Small intestine (tissue), 7 donors: ENCODE measurements at regions not wholly inside any gene's neighbourhood (a gene's known extent, or its start where the extent isn't known, plus 50 kb on each side); places are given as distances from the start of the nearest gene placed in this dataset.

Experiments
- DNase-seq, 2 donors: peaks; one replicate each; pipeline versions ENCODE4 v3.0.0 to v3.0.0-alpha.2; 2013
- FAIRE-seq: peaks from 2 replicates; lab custom pipeline; 2012; peaks lifted over from hg19 to GRCh38; lab: Jason Lieb, UNC
- H3K27ac ChIP-seq, 3 donors: one replicate each; pipeline ENCODE4 v1.5.1; 2013; ENCODE audit warnings: low read length in 2 of 3, mild to moderate bottlenecking in 2 of 3, control low read depth in 1 of 3, inconsistent platforms in 1 of 3, low read depth in 1 of 3, moderate library complexity in 1 of 3
- H3K27me3 ChIP-seq, 3 donors: one replicate each; pipeline ENCODE4 v1.6.1; 2013; ENCODE audit warnings: low read length in 3 of 3, inconsistent platforms in 1 of 3; ENCODE audit not compliant: control insufficient read depth in 3 of 3, insufficient read depth in 3 of 3
- H3K36me3 ChIP-seq, 3 donors: one replicate each; pipeline ENCODE4 v1.6.1; 2013; ENCODE audit warnings: low read length in 3 of 3, inconsistent platforms in 1 of 3, low read depth in 1 of 3, mild to moderate bottlenecking in 1 of 3, moderate library complexity in 1 of 3; ENCODE audit not compliant: control insufficient read depth in 3 of 3, insufficient read depth in 2 of 3
- H3K4me1 ChIP-seq, 3 donors: one replicate each; pipeline ENCODE4 v1.6.1; 2013; ENCODE audit warnings: low read length in 2 of 3, inconsistent platforms in 1 of 3, low read depth in 1 of 3, mild to moderate bottlenecking in 1 of 3, moderate library complexity in 1 of 3; ENCODE audit not compliant: control insufficient read depth in 3 of 3, insufficient read depth in 2 of 3
- H3K4me3 ChIP-seq, 3 donors: one replicate each; pipeline ENCODE4 v1.5.1; 2013; ENCODE audit warnings: low read length in 3 of 3, control low read depth in 1 of 3, inconsistent platforms in 1 of 3, low read depth in 1 of 3, mild to moderate bottlenecking in 1 of 3, moderate library complexity in 1 of 3
- H3K9me3 ChIP-seq, 2 donors: one replicate each; pipeline ENCODE4 v1.6.1; 2013; ENCODE audit warnings: low read depth in 1 of 2, low read length in 1 of 2; ENCODE audit not compliant: control insufficient read depth in 2 of 2, insufficient read depth in 1 of 2
- WGBS, 3 donors: extraction: QIAGEN DNeasy Blood & Tissue Kit; methylation state at CpG; one replicate each; pipeline ENCODE4 v1.1.7; 2013; 5-methylcytosine and 5-hydroxymethylcytosine counted together
- donor health status: healthy with polysubstance abuse.
- donor health status: control.
- donor health status: control.
- donor health status: Bipolar disorder and iron deficiency.
- donor health status: healthy.

- no peak overlapping the region for H3K4me3 ChIP-seq
- H3K27ac ChIP-seq: no peak overlapping the region
- no peak for FAIRE-seq
- H3K36me3 ChIP-seq: peaks cover 0 to 2% (median 0%) of the 10 kb centered on the region in 3 donors
- 93 to 98% (median 95%) methylated on average over 2 of the region's 2 CpGs for WGBS, 3 donors
- no peaks in the 10 kb centered on the region for H3K9me3 ChIP-seq
- H3K27me3 ChIP-seq: no peaks in the 10 kb centered on the region
- no peak for DNase-seq
- H3K4me1 ChIP-seq: peaks cover 0 to 11% (median 0%) of the 10 kb centered on the region in 3 donors
These were observed 52.6 kb upstream of the RNGTT start for GRCh38 chr6:89015971-89016370.

GRCh38 chr6:89013438-89013837, 50.0 kb upstream of the RNGTT start:
- Histone ChIP-seq H3K4me3 (no peak overlapping the region), H3K36me3 (peaks cover 0 to 2% (median 0%) of the 10 kb centered on the region in 3 donors), H3K27me3 (no peaks in the 10 kb centered on the region), H3K4me1 (peaks cover 2 to 20% (median 2%) of the 10 kb centered on the region in 3 donors), H3K27ac (peak overlapping the region; percentile 28 to 76 (median 55)), H3K9me3 (no peaks in the 10 kb centered on the region)
- peak; percentile 66 to 72 for DNase-seq
- no peak for FAIRE-seq
- 17 to 65% (median 49%) methylated on average over 5 of the region's 5 CpGs for WGBS, 3 donors
